GM10266 (cell line): ENCODE measurements at regions not wholly inside any gene's neighbourhood (a gene's known extent, or its start where the extent isn't known, plus 50 kb on each side); places are given as distances from the start of the nearest gene placed in this dataset.

ENCODE experiments used
- DNase-seq: peaks from one replicate; pipeline ENCODE4 v3.0.0; 2012; ENCODE audit errors: extremely low spot score
- TF ChIP-seq, protein P1 (sequence below): IDR thresholded peaks from 2 replicates; pipeline ENCODE4 v1.5.1; 2012; ENCODE audit warnings: mild to moderate bottlenecking, low read depth; ENCODE audit not compliant: control insufficient read depth, insufficient read depth; ENCODE audit errors: missing control alignments

DNA sequence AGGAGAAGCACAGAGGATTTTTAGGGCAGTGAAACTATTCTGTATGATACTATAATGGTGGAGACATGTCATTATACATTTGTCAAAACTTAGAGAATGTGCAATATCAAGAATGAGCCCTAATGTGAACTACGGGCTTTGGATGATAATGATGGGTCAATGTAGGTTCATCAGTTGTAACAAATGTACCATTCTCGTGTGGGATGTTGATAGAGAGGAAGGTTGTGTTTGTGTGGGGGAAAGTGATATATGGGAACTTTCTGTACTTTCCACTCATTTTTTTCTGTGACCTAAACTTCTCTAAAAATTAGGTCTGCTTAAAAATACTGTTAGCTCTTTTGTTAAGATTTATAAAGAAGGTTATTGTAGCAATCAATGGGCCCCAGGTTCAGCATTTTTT lies 138.9 kb downstream of the SPATA31D1 start:
- TF ChIP-seq, protein P1, sequence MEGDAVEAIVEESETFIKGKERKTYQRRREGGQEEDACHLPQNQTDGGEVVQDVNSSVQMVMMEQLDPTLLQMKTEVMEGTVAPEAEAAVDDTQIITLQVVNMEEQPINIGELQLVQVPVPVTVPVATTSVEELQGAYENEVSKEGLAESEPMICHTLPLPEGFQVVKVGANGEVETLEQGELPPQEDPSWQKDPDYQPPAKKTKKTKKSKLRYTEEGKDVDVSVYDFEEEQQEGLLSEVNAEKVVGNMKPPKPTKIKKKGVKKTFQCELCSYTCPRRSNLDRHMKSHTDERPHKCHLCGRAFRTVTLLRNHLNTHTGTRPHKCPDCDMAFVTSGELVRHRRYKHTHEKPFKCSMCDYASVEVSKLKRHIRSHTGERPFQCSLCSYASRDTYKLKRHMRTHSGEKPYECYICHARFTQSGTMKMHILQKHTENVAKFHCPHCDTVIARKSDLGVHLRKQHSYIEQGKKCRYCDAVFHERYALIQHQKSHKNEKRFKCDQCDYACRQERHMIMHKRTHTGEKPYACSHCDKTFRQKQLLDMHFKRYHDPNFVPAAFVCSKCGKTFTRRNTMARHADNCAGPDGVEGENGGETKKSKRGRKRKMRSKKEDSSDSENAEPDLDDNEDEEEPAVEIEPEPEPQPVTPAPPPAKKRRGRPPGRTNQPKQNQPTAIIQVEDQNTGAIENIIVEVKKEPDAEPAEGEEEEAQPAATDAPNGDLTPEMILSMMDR, result no peak
- DNase-seq, result no peak

DNA sequence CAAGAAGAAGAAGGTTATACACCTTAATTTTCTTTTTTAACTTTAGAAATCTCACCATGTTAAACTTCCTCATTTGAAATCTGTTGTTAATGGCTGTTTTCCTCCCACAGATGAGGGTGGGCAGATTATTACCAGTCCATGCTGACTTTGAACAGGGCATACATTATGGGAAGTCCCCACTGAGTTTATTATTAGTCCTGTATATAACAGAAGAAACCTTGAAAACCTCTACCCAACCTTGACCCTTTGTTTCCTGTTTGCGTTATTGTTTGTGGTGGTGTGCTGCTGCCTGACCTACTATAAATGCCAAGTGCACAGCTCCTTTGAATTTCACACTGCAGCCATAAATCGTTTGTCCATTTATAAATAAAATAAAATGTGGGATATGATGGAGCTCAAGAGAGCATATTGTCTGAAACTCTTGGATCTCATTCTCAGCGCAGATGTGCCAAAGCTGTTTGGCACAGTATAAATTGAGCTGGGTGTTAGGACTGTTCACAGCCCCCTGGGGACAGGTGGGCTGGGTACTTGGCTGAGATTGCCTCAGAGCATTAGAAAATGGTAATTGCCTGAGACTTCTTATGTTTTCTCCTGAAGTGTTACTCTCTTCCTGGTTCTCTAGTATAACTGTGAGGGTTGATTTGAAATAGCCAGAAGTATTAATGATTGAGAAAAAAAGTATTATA lies 139.6 kb downstream of the SPATA31D1 start:
- DNase-seq, result peak; percentile 18

GRCh38 chr9:82129708-82130107 lies 141.1 kb downstream of the SPATA31D1 start:
- TF ChIP-seq, protein P1, result no peak
- DNase-seq, result no peak

More for the DNA sequence above, 139.6 kb downstream of the SPATA31D1 start:
- TF ChIP-seq, protein P1, result no peak

- no peak for DNase-seq
- TF ChIP-seq, protein P1, result no peak
Measured at GRCh38 chr9:82130331-82131042, 141.9 kb downstream of the SPATA31D1 start.

DNA sequence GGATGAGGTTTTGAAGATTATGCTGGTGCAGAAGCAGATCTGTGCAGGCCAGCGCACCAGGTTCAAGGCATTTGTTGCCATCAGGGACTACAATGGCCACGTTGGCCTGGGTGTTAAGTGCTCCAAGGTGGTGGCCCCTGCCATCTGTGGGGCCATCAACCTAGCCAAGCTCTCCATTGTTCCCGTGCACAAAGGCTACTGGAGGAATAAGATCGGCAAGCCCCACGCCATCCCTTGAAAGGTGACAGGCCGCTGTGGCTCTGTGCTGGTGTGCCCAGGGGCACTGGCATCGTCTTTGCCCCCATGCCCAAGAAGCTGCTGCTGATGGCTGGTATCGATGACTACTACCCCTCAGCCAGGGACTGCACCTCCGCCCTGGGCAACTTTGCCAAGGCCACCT lies 142.5 kb downstream of the SPATA31D1 start:
- TF ChIP-seq, protein P1, result no peak
- no peak for DNase-seq

DNA sequence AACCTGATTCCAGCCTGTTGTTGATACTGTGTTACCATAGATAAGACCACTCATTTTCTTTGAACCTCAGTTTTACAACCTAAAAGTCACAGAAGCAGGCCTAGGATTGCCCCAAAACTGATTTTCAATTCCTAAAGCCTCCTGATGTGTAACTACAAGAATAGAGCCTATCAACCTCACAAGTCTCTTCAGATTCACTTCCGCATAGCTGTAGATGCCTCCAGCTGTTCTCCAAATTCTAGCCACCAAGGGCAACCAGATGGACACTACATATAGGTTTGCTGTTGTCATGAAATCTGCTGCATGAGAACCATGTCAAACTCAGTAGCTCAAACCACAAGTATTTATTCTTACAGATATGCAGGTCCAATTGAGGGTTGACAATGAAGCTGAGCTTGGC lies 143.5 kb downstream of the SPATA31D1 start:
- TF ChIP-seq, protein P1, result no peak
- DNase-seq, result no peak

GRCh38 chr9:82134010-82134409 lies 145.4 kb downstream of the SPATA31D1 start:
- DNase-seq, result no peak
- TF ChIP-seq, protein P1, result no peak
